H1 (cell line): ENCODE measurements at regions not wholly inside any gene's neighbourhood (a gene's known extent, or its start where the extent isn't known, plus 50 kb on each side); places are given as distances from the start of the nearest gene placed in this dataset.

ENCODE experiments used
- CTCF ChIA-PET: fragments of 300-600 bp; sonication (Branson Sonifier 250); formaldehyde crosslinking; loops from one replicate; lab custom pipeline; 2021; ENCODE audit not compliant: partially characterized antibody; lab: Charles Lee
- POLR2A ChIA-PET: fragments of 300-600 bp; sonication (Branson Sonifier 250); formaldehyde crosslinking; loops from one replicate; lab custom pipeline; 2021; ENCODE audit warnings: inconsistent platforms; ENCODE audit not compliant: partially characterized antibody; lab: Charles Lee
- DNase-seq, 2 experiments: peaks; one replicate each; pipeline versions ENCODE4 v3.0.0 to v3.0.0-alpha.2; 2010 to 2022; ENCODE audit warnings: low spot score in 2 of 2, low read depth in 1 of 2, mixed read lengths in 1 of 2
- FAIRE-seq: peaks from 2 replicates; lab custom pipeline; 2011; peaks lifted over from hg19 to GRCh38; lab: Jason Lieb, UNC
- H2AFZ ChIP-seq: 2 replicates; pipeline ENCODE4 v1.8.1; 2012; ENCODE audit warnings: low read length, inconsistent platforms
- H2AK5ac ChIP-seq: 2 replicates; pipeline ENCODE4 v1.6.1; 2013; ENCODE audit warnings: low read depth, low read length
- H2BK120ac ChIP-seq: replicated peaks from 2 replicates; pipeline ENCODE3; 2013; ENCODE audit warnings: low read depth, low read length, inconsistent platforms
- H2BK12ac ChIP-seq: 2 replicates; pipeline ENCODE4 v1.6.1; 2013; ENCODE audit warnings: low read depth, low read length
- H2BK15ac ChIP-seq: 2 replicates; pipeline ENCODE4 v1.6.1; 2013; ENCODE audit warnings: low read length
- H2BK20ac ChIP-seq: 2 replicates; pipeline ENCODE4 v1.6.1; 2013; ENCODE audit warnings: low read length
- H2BK5ac ChIP-seq: 2 replicates; pipeline ENCODE4 v1.6.1; 2013; ENCODE audit warnings: low read depth, low read length
- H3K14ac ChIP-seq: 2 replicates; pipeline ENCODE4 v1.6.1; 2013; ENCODE audit warnings: inconsistent platforms; ENCODE audit not compliant: insufficient read length
- H3K18ac ChIP-seq: 2 replicates; pipeline ENCODE4 v1.6.1; 2013; ENCODE audit warnings: low read length; ENCODE audit errors: extremely low read depth
- H3K23ac ChIP-seq: 2 replicates; pipeline ENCODE4 v1.6.1; 2013; ENCODE audit warnings: inconsistent platforms; ENCODE audit not compliant: insufficient read length
- H3K23me2 ChIP-seq: 2 replicates; pipeline ENCODE4 v1.6.1; 2013; ENCODE audit warnings: low read depth, low read length
- H3K27ac ChIP-seq: 2 replicates; pipeline ENCODE4 v1.6.1; 2011; ENCODE audit warnings: low read depth, low read length, inconsistent platforms
- H3K27me3 ChIP-seq, 4 experiments: replicated peaks in 1 of 4; 1 replicate in 1 of 4; 2 replicates in 3 of 4; pipeline versions ENCODE4 v1.6.1 to v1.8.1; 2011 to 2013; ENCODE audit warnings: low read length in 3 of 4, mild to moderate bottlenecking in 3 of 4, inconsistent platforms in 2 of 4, mixed read lengths in 2 of 4, moderate library complexity in 1 of 4; ENCODE audit not compliant: control insufficient read depth in 3 of 4, insufficient read depth in 3 of 4; ENCODE audit errors: extremely low read depth in 1 of 4
- H3K36me3 ChIP-seq, 4 experiments: 2 replicates each; pipeline versions ENCODE4 v1.6.1 to v1.8.1; 2011 to 2013; ENCODE audit warnings: mild to moderate bottlenecking in 4 of 4, low read length in 3 of 4, moderate library complexity in 2 of 4, control low read depth in 1 of 4, inconsistent platforms in 1 of 4; ENCODE audit not compliant: insufficient read depth in 4 of 4, control insufficient read depth in 2 of 4
- H3K4ac ChIP-seq: replicated peaks from 2 replicates; pipeline ENCODE3; 2013; ENCODE audit warnings: low read length, low read depth, mixed read lengths, inconsistent platforms; ENCODE audit not compliant: insufficient read length
- H3K4me1 ChIP-seq, 4 experiments: replicated peaks in 1 of 4; 1 replicate in 1 of 4; 2 replicates in 3 of 4; pipeline versions ENCODE4 v1.6.1 to v1.8.1; 2011 to 2013; ENCODE audit warnings: low read length in 3 of 4, inconsistent platforms in 2 of 4, mixed read lengths in 1 of 4; ENCODE audit not compliant: insufficient read depth in 4 of 4, control insufficient read depth in 3 of 4
- H3K4me2 ChIP-seq, 2 experiments: 2 replicates each; pipeline versions ENCODE4 v1.6.1 to v1.8.1; 2011 to 2013; ENCODE audit warnings: low read depth in 2 of 2, low read length in 2 of 2, control low read depth in 1 of 2, inconsistent platforms in 1 of 2, mild to moderate bottlenecking in 1 of 2; ENCODE audit not compliant: insufficient read depth in 1 of 2
- H3K4me3 ChIP-seq, 4 experiments: fragments of 200-600, 300-600 bp in 1 of 4; sonication (generic), shearing (Covaris generic), sonication (Bioruptor Twin) in 1 of 4; 2 replicates each; pipeline versions ENCODE4 v1.5.1 to v1.8.1; 2011 to 2016; ENCODE audit warnings: low read length in 4 of 4, low read depth in 3 of 4, control low read depth in 2 of 4, inconsistent platforms in 2 of 4, mild to moderate bottlenecking in 2 of 4, mixed read lengths in 1 of 4, moderate library complexity in 1 of 4; ENCODE audit not compliant: insufficient read depth in 2 of 4; ENCODE audit errors: extremely low read depth in 1 of 4
- H3K56ac ChIP-seq: replicated peaks from 2 replicates; pipeline ENCODE3; 2013; ENCODE audit warnings: low read depth, mild to moderate bottlenecking, mixed read lengths, low read length, inconsistent platforms; ENCODE audit not compliant: insufficient read length
- H3K79me1 ChIP-seq: 2 replicates; pipeline ENCODE4 v1.6.1; 2013; ENCODE audit warnings: low read depth, low read length, control low read depth
- H3K79me2 ChIP-seq, 2 experiments: 2 replicates each; pipeline versions ENCODE4 v1.6.1 to v1.8.1; 2012 to 2013; ENCODE audit warnings: low read length in 2 of 2, mild to moderate bottlenecking in 2 of 2, inconsistent platforms in 1 of 2; ENCODE audit not compliant: insufficient read depth in 2 of 2, control insufficient read depth in 1 of 2
- H3K9ac ChIP-seq, 4 experiments: replicated peaks in 1 of 4; 1 replicate in 1 of 4; 2 replicates in 3 of 4; pipeline versions ENCODE4 v1.6.1 to v1.8.1; 2011 to 2013; ENCODE audit warnings: low read depth in 3 of 4, low read length in 3 of 4, control low read depth in 2 of 4, mild to moderate bottlenecking in 2 of 4, moderate library complexity in 2 of 4, inconsistent platforms in 1 of 4; ENCODE audit errors: extremely low read depth in 1 of 4
- H3K9me3 ChIP-seq, 2 experiments: 2 replicates each; pipeline versions ENCODE4 v1.6.1 to v1.8.1; 2012 to 2013; ENCODE audit warnings: mild to moderate bottlenecking in 2 of 2, moderate library complexity in 2 of 2, control low read depth in 1 of 2, inconsistent platforms in 1 of 2, low read depth in 1 of 2, low read length in 1 of 2, mixed read lengths in 1 of 2; ENCODE audit not compliant: insufficient read depth in 2 of 2
- H4K20me1 ChIP-seq, 2 experiments: replicated peaks in 1 of 2; 2 replicates each; pipeline versions ENCODE3 to v1.8.1; 2011 to 2013; ENCODE audit warnings: inconsistent platforms in 2 of 2, low read length in 2 of 2, mild to moderate bottlenecking in 1 of 2; ENCODE audit not compliant: insufficient read depth in 2 of 2, control insufficient read depth in 1 of 2
- H4K5ac ChIP-seq: 2 replicates; pipeline ENCODE4 v1.6.1; 2013; ENCODE audit warnings: low read length, low read depth, mixed read lengths, inconsistent platforms; ENCODE audit not compliant: insufficient read length
- H4K8ac ChIP-seq: 2 replicates; pipeline ENCODE4 v1.8.0; 2013; ENCODE audit warnings: mild to moderate bottlenecking, moderate library complexity, low read length, inconsistent platforms; ENCODE audit not compliant: insufficient read depth; ENCODE audit errors: extremely low read depth
- H4K91ac ChIP-seq: replicated peaks from 2 replicates; pipeline ENCODE3; 2013; ENCODE audit warnings: low read length, mixed read lengths, inconsistent platforms; ENCODE audit not compliant: insufficient read length
- MAFK ChIP-seq: IDR thresholded peaks from 2 replicates; pipeline ENCODE4 v1.6.1; 2012; ENCODE audit warnings: low read depth, mild to moderate bottlenecking, improper control_type of control experiment, low read length
- SP4 ChIP-seq: IDR thresholded peaks from 2 replicates; pipeline ENCODE4 v1.6.1; 2012; ENCODE audit warnings: low read length, inconsistent platforms
- WGBS, 2 experiments: shearing (Covaris generic) in 1 of 2; methylation state at CpG; one replicate each; pipeline versions ENCODE4 v1.1.6 to v1.1.7; 2013 to 2015; ENCODE audit warnings: low lambda C conversion rate in 2 of 2, mixed read lengths in 2 of 2, inconsistent platforms in 1 of 2, low coverage in 1 of 2, missing lambda C conversion rate in 1 of 2; ENCODE audit not compliant: insufficient replicate concordance in 2 of 2, insufficient coverage in 1 of 2, insufficient read length in 1 of 2; ENCODE audit errors: extremely low coverage in 1 of 2, missing lambda C conversion rate in 1 of 2; 5-methylcytosine and 5-hydroxymethylcytosine counted together
- TF ChIP-seq, protein P1 (sequence below): IDR thresholded peaks from 2 replicates; pipeline ENCODE4 v1.6.1; 2012; ENCODE audit warnings: inconsistent platforms

DNA sequence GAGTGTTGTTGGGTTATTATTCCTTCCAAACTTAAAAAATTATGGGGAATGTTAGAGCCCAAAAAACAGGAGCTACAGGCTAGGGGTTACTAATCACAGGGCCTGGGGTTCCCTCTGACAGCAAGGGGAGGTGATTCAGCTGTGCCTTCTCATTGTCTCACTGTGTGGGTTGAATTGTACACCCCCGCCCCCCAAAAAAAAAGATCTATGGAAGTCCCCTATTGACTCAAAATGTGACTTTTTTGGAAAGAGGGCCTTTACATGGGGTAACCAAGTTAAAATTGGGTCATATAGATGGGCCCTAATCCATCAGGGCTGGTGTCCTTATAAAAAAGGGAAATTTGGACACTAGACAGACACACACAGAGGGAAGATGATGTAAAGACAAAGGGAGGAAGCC is 190.2 kb downstream of the SOX9 start:
- H3K14ac ChIP-seq: no peak overlapping the region
- no peaks in the 10 kb centered on the region for H4K20me1 ChIP-seq
- H4K5ac ChIP-seq: no peak overlapping the region
- no peak overlapping the region for H3K56ac ChIP-seq
- DNase-seq (no peak), FAIRE-seq (no peak)
- ChIA-PET CTCF (interaction anchor here (0.7 kb wide), 1 partner anchor 71 kb away, joined by 3 read pairs; no protein-coding TSS in a partner anchor), POLR2A (no interaction called here)
- no peaks in the 10 kb centered on the region for H3K9me3 ChIP-seq
- H3K79me1 ChIP-seq: no peaks in the 10 kb centered on the region
- H3K4me2 ChIP-seq: no peak overlapping the region
- H3K36me3 ChIP-seq: no peaks in the 10 kb centered on the region
- H4K91ac ChIP-seq: no peak overlapping the region
- H2BK120ac ChIP-seq: no peak overlapping the region
- H3K23ac ChIP-seq: no peak overlapping the region
- H3K27me3 ChIP-seq: no peaks in the 10 kb centered on the region
- no peak overlapping the region for H2AFZ ChIP-seq
- H2BK20ac ChIP-seq: no peak overlapping the region
- no peak overlapping the region for H2BK12ac ChIP-seq
- H3K4me3 ChIP-seq: no peak overlapping the region
- no peak overlapping the region for H2AK5ac ChIP-seq
- H3K27ac ChIP-seq: no peak overlapping the region
- no peak overlapping the region for H2BK5ac ChIP-seq
- no peak overlapping the region for H3K4ac ChIP-seq
- H3K4me1 ChIP-seq: no peaks in the 10 kb centered on the region
- H3K79me2 ChIP-seq: no peaks in the 10 kb centered on the region
- no peak overlapping the region for H3K18ac ChIP-seq
- WGBS, 2 experiments: 94% methylated on average over 1 of the region's 1 CpG; no CpG with 5 or more reads in 1 of the 2 experiments
- H4K8ac ChIP-seq: no peak overlapping the region
- no peak overlapping the region for H2BK15ac ChIP-seq
- H3K23me2 ChIP-seq: no peaks in the 10 kb centered on the region
- no peak overlapping the region for H3K9ac ChIP-seq
- TF ChIP-seq MAFK (no peak), SP4 (no peak)
- TF ChIP-seq, protein P1, sequence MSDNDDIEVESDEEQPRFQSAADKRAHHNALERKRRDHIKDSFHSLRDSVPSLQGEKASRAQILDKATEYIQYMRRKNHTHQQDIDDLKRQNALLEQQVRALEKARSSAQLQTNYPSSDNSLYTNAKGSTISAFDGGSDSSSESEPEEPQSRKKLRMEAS: no peak
